Dermis microvascular lymphatic vessel endothelial cell (primary cell): ENCODE measurements at regions not wholly inside any gene's neighbourhood (a gene's known extent, or its start where the extent isn't known, plus 50 kb on each side); places are given as distances from the start of the nearest gene placed in this dataset.

Source experiments
- DNase-seq, 2 donors: peaks; one replicate each; pipeline versions ENCODE4 v3.0.0 to v3.0.0-alpha.2; 2010; ENCODE audit warnings: low read depth in 2 of 2

- no peak for DNase-seq
These were observed 1289.4 kb downstream of the FAM181B start for GRCh38 chr11:81444297-81444696.

GRCh38 chr11:81432333-81432732 lies 1301.3 kb downstream of the FAM181B start:
- no peak for DNase-seq

- DNase-seq: no peak
These were observed 1308.8 kb downstream of the FAM181B start for GRCh38 chr11:81424822-81425221.

- DNase-seq: no peak
These were observed 1311.3 kb downstream of the FAM181B start for GRCh38 chr11:81422402-81422801.

GRCh38 chr11:81421251-81421860 lies 1312.3 kb downstream of the FAM181B start:
- DNase-seq: no peak

- no peak for DNase-seq
These were observed 1312.9 kb downstream of the FAM181B start for GRCh38 chr11:81420668-81421250.

- no peak for DNase-seq
These were observed 1336.3 kb downstream of the FAM181B start for GRCh38 chr11:81397316-81397715.

GRCh38 chr11:81394311-81394710 lies 1339.4 kb downstream of the FAM181B start:
- DNase-seq: no peak

GRCh38 chr11:81388326-81388725 lies 1345.3 kb downstream of the FAM181B start:
- no peak for DNase-seq

- no peak for DNase-seq
These were observed 1353.3 kb downstream of the FAM181B start for GRCh38 chr11:81380395-81380794.

GRCh38 chr11:81377418-81377817 lies 1356.2 kb downstream of the FAM181B start:
- DNase-seq: no peak

- no peak for DNase-seq
These were observed 1359.7 kb downstream of the FAM181B start for GRCh38 chr11:81373986-81374385.

- no peak for DNase-seq
These were observed 1365.5 kb downstream of the FAM181B start for GRCh38 chr11:81368192-81368591.

- DNase-seq: no peak
These were observed 1368.2 kb downstream of the FAM181B start for GRCh38 chr11:81365496-81365895.

GRCh38 chr11:81359476-81359875 lies 1374.2 kb downstream of the FAM181B start:
- no peak for DNase-seq

- DNase-seq: no peak
These were observed 1388.1 kb downstream of the FAM181B start for GRCh38 chr11:81345609-81346008.

GRCh38 chr11:81342966-81343365 lies 1390.7 kb downstream of the FAM181B start:
- DNase-seq: no peak

GRCh38 chr11:81340225-81340624 lies 1393.4 kb downstream of the FAM181B start:
- DNase-seq: no peak

- DNase-seq: no peak
These were observed 1394.1 kb downstream of the FAM181B start for GRCh38 chr11:81339521-81339920.

- no peak for DNase-seq
These were observed 1395.9 kb downstream of the FAM181B start for GRCh38 chr11:81337756-81338155.

- DNase-seq: no peak
These were observed 1401.4 kb downstream of the FAM181B start for GRCh38 chr11:81332276-81332675.

GRCh38 chr11:81331611-81332235 lies 1401.9 kb downstream of the FAM181B start:
- DNase-seq: no peak

- DNase-seq: no peak
These were observed 1402.6 kb downstream of the FAM181B start for GRCh38 chr11:81331088-81331487.
